ENCODE measurements at regions not wholly inside any gene's neighbourhood (a gene's known extent, or its start where the extent isn't known, plus 50 kb on each side); places are given as distances from the start of the nearest gene placed in this dataset.
A peak's percentile ranks its signal among the peaks of the same experiment; 100 is the strongest.
"Not testable (repeated sequence)": the region's sequence is repeated elsewhere in the genome, so short reads cannot be mapped to it uniquely, and the experiment has no call there.

GRCh38 chr1:121003230-121003629, 113.7 kb downstream of the PPIAL4A start:
- not testable (repeated sequence) for DNase-seq (ENCODE audit: low spot score)

- DNase-seq (ENCODE audit: low spot score) = not testable (repeated sequence)
Measured at GRCh38 chr1:121006826-121007225, 117.3 kb downstream of the PPIAL4A start.

- not testable (repeated sequence) for DNase-seq (ENCODE audit: low spot score)
Measured at GRCh38 chr1:121007755-121008154, 118.2 kb downstream of the PPIAL4A start.

GRCh38 chr1:121008512-121009215, 119.1 kb downstream of the PPIAL4A start:
- DNase-seq (ENCODE audit: low spot score) = not testable (repeated sequence)

- not testable (repeated sequence) for DNase-seq (ENCODE audit: low spot score)
Measured at GRCh38 chr1:121009216-121010057, 119.9 kb downstream of the PPIAL4A start.

- DNase-seq (ENCODE audit: low spot score) = not testable (repeated sequence)
Measured at GRCh38 chr1:121010141-121010540, 120.6 kb downstream of the PPIAL4A start.

GRCh38 chr1:121013181-121013580, 123.6 kb downstream of the PPIAL4A start:
- DNase-seq (ENCODE audit: low spot score) = not testable (repeated sequence)

- DNase-seq (ENCODE audit: low spot score) = peak; percentile 15
Measured at GRCh38 chr1:121016182-121017028, 126.8 kb downstream of the PPIAL4A start.

- not testable (repeated sequence) for DNase-seq (ENCODE audit: low spot score)
Measured at GRCh38 chr1:121019715-121020349, 130.3 kb downstream of the PPIAL4A start.

GRCh38 chr1:121020350-121021236, 131.0 kb downstream of the PPIAL4A start:
- DNase-seq (ENCODE audit: low spot score) = peak; percentile 20

GRCh38 chr1:121021716-121022115, 132.1 kb downstream of the PPIAL4A start:
- not testable (repeated sequence) for DNase-seq (ENCODE audit: low spot score)

- not testable (repeated sequence) for DNase-seq (ENCODE audit: low spot score)
Measured at GRCh38 chr1:121032878-121033494, 143.4 kb downstream of the PPIAL4A start.

GRCh38 chr1:121036792-121037191, 147.2 kb downstream of the PPIAL4A start:
- DNase-seq (ENCODE audit: low spot score) = not testable (repeated sequence)

- DNase-seq (ENCODE audit: low spot score) = not testable (repeated sequence)
Measured at GRCh38 chr1:121040974-121041373, 143.2 kb downstream of the FAM72B start.

- DNase-seq (ENCODE audit: low spot score) = not testable (repeated sequence)
Measured at GRCh38 chr1:121041497-121041896, 142.6 kb downstream of the FAM72B start.

GRCh38 chr1:121042882-121043281, 141.3 kb downstream of the FAM72B start:
- peak; percentile 2 for DNase-seq (ENCODE audit: low spot score)

- DNase-seq (ENCODE audit: low spot score) = not testable (repeated sequence)
Measured at GRCh38 chr1:121048293-121048752, 135.8 kb downstream of the FAM72B start.

- DNase-seq (ENCODE audit: low spot score) = not testable (repeated sequence)
Measured at GRCh38 chr1:121048769-121049443, 135.2 kb downstream of the FAM72B start.

GRCh38 chr1:121050097-121050496, 134.0 kb downstream of the FAM72B start:
- not testable (repeated sequence) for DNase-seq (ENCODE audit: low spot score)

All from globus pallidus (tissue), 1 donor.